ENCODE measurements at regions not wholly inside any gene's neighbourhood (a gene's known extent, or its start where the extent isn't known, plus 50 kb on each side); places are given as distances from the start of the nearest gene placed in this dataset.

DNA sequence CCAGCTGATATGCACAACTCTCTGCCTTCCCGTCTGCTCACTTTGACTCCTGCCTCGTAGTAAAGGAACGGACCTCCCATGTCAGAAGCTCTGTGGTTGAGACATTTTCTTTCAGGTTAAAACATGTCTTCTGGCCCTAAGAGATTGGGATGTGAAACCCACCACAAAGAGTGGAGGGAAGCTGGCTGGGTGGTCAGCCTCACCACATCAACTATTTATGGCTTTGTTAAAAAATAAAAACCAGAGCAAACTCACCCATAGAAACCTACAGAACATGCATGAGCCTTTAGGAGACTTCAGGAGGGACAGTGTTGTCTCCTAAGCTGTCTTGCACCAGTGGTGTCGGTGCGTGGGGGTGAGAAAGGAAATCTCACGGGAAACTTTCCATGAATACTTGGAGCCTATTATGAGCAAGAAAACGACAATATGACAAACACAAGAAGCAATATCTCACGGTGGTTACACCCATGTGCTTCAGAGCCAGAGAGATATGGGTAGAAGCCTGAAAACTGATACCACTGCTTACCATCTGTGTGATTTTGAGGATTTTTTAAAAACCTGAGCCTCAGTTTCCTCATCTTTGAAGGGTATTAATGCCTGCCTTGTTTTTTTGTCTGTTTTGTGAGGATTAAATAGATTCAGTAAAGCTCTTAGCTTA is 61.7 kb upstream of the XYLT1 start:
- TF ChIP-seq, protein P1, sequence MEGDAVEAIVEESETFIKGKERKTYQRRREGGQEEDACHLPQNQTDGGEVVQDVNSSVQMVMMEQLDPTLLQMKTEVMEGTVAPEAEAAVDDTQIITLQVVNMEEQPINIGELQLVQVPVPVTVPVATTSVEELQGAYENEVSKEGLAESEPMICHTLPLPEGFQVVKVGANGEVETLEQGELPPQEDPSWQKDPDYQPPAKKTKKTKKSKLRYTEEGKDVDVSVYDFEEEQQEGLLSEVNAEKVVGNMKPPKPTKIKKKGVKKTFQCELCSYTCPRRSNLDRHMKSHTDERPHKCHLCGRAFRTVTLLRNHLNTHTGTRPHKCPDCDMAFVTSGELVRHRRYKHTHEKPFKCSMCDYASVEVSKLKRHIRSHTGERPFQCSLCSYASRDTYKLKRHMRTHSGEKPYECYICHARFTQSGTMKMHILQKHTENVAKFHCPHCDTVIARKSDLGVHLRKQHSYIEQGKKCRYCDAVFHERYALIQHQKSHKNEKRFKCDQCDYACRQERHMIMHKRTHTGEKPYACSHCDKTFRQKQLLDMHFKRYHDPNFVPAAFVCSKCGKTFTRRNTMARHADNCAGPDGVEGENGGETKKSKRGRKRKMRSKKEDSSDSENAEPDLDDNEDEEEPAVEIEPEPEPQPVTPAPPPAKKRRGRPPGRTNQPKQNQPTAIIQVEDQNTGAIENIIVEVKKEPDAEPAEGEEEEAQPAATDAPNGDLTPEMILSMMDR (IDR thresholded peaks at IDR 0.05; ENCODE audit: low read length), result no peak
- TF ChIP-seq EZH2 (optimal IDR thresholded peaks at IDR 0.05; ENCODE audit: low read depth, low read length), result no peak
- no peak for TF ChIP-seq EZH2phosphoT487 (IDR thresholded peaks at IDR 0.05; ENCODE audit: low read length)

Measured in MM.1S (cell line).